ENCODE measurements at regions not wholly inside any gene's neighbourhood (a gene's known extent, or its start where the extent isn't known, plus 50 kb on each side); places are given as distances from the start of the nearest gene placed in this dataset.

DNA sequence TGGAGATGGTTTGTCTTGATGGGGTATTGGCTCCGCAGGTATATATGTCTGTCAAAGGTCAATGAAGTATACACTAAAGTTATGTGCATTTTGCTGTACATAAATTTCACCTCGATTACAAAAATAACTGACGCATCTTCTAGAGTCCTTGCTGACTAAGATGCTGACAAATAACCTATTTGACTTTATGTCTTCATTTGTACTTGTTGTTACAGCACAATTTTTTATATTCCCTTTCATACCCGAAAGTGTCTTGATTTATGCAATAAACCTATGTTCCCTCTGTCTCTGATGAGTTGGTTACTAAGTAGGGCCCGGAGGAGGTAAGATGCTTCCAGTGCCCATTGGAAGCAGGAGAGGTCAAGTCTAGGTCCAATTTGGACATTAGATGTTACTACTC, 93.5 kb downstream of the COPS8 start:
- Histone ChIP-seq H3K27ac (ENCODE audit: low read depth, low read length) (no peak overlapping the region), H3K4me3 (ENCODE audit: low read length) (no peak overlapping the region), H3K79me2 (ENCODE audit: control insufficient read depth, low read length) (no peaks in the 10 kb centered on the region), H3K36me3 (ENCODE audit: control insufficient read depth, low read length) (no peaks in the 10 kb centered on the region), H3K9me3 (ENCODE audit: control insufficient read depth, insufficient read depth, low read length) (no peaks in the 10 kb centered on the region), H3K4me2 (ENCODE audit: low read length) (no peak overlapping the region), H3K9me2 (replicated peaks; ENCODE audit: control insufficient read depth, low read length) (no peaks in the 10 kb centered on the region), H3K27me3 (ENCODE audit: control insufficient read depth, low read length) (peaks cover 3% of the 10 kb centered on the region; the same call in 1 of the 2 replicates), H4K20me1 (ENCODE audit: control insufficient read depth, insufficient read depth, low read depth, low read length) (no peaks in the 10 kb centered on the region), H3K4me1 (ENCODE audit: control insufficient read depth, low read length) (no peaks in the 10 kb centered on the region), H3F3A (ENCODE audit: control insufficient read depth, insufficient read depth) (no peaks in the 10 kb centered on the region)
- TF ChIP-seq CTCF (IDR thresholded peaks at IDR 0.05; ENCODE audit: low read depth, low read length, poor library complexity, severe bottlenecking) (no peak), EZH2phosphoT487 (IDR thresholded peaks at IDR 0.05; ENCODE audit: borderline replicate concordance, low read length) (no peak)

DNA sequence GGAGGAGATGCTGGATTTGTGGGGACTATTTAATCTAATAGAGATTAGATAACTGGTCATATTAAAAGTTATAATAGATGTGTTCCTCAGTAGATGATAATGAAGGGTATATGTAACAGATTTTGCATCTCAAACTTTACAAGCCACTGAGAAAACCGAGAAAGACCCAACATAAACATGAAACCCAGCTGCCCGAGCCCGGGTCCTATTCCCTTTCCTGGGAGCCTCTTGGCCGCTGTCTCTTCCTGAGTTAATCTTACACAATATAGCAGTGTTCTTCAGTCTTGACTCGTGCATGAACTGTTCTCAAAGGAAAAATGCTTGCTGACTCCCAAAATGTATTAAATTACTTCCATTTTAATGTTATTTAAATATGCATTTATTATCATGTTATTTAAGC, 94.5 kb downstream of the COPS8 start:
- Histone ChIP-seq H3K4me2 (ENCODE audit: low read length) (no peak overlapping the region), H3K27me3 (ENCODE audit: control insufficient read depth, low read length) (peaks cover 3% of the 10 kb centered on the region; the same call in 1 of the 2 replicates), H3F3A (ENCODE audit: control insufficient read depth, insufficient read depth) (no peaks in the 10 kb centered on the region), H4K20me1 (ENCODE audit: control insufficient read depth, insufficient read depth, low read depth, low read length) (no peaks in the 10 kb centered on the region), H3K79me2 (ENCODE audit: control insufficient read depth, low read length) (no peaks in the 10 kb centered on the region), H3K36me3 (ENCODE audit: control insufficient read depth, low read length) (no peaks in the 10 kb centered on the region), H3K9me2 (replicated peaks; ENCODE audit: control insufficient read depth, low read length) (no peaks in the 10 kb centered on the region), H3K4me1 (ENCODE audit: control insufficient read depth, low read length) (no peaks in the 10 kb centered on the region), H3K4me3 (ENCODE audit: low read length) (no peak overlapping the region), H3K9me3 (ENCODE audit: control insufficient read depth, insufficient read depth, low read length) (no peaks in the 10 kb centered on the region), H3K27ac (ENCODE audit: low read depth, low read length) (no peak overlapping the region)
- no peak for TF ChIP-seq EZH2phosphoT487 (IDR thresholded peaks at IDR 0.05; ENCODE audit: borderline replicate concordance, low read length)
- TF ChIP-seq CTCF (IDR thresholded peaks at IDR 0.05; ENCODE audit: low read depth, low read length, poor library complexity, severe bottlenecking) = no peak

GRCh38 chr2:237180987-237181386, 95.3 kb downstream of the COPS8 start:
- H3K9me3 ChIP-seq (ENCODE audit: control insufficient read depth, insufficient read depth, low read length) = no peaks in the 10 kb centered on the region
- TF ChIP-seq EZH2phosphoT487 (IDR thresholded peaks at IDR 0.05; ENCODE audit: borderline replicate concordance, low read length) = no peak
- no peak for TF ChIP-seq CTCF (IDR thresholded peaks at IDR 0.05; ENCODE audit: low read depth, low read length, poor library complexity, severe bottlenecking)
- no peaks in the 10 kb centered on the region for H3K36me3 ChIP-seq (ENCODE audit: control insufficient read depth, low read length)
- H4K20me1 ChIP-seq (ENCODE audit: control insufficient read depth, insufficient read depth, low read depth, low read length) = no peaks in the 10 kb centered on the region
- H3K27me3 ChIP-seq (ENCODE audit: control insufficient read depth, low read length) = peaks cover 3% of the 10 kb centered on the region; the same call in 1 of the 2 replicates
- H3K9me2 ChIP-seq (replicated peaks; ENCODE audit: control insufficient read depth, low read length) = no peaks in the 10 kb centered on the region
- H3K4me1 ChIP-seq (ENCODE audit: control insufficient read depth, low read length) = no peaks in the 10 kb centered on the region
- no peak overlapping the region for H3K27ac ChIP-seq (ENCODE audit: low read depth, low read length)
- no peaks in the 10 kb centered on the region for H3F3A ChIP-seq (ENCODE audit: control insufficient read depth, insufficient read depth)
- H3K4me2 ChIP-seq (ENCODE audit: low read length) = no peak overlapping the region
- H3K79me2 ChIP-seq (ENCODE audit: control insufficient read depth, low read length) = no peaks in the 10 kb centered on the region
- no peak overlapping the region for H3K4me3 ChIP-seq (ENCODE audit: low read length)
